ENCODE measurements at regions not wholly inside any gene's neighbourhood (a gene's known extent, or its start where the extent isn't known, plus 50 kb on each side); places are given as distances from the start of the nearest gene placed in this dataset.

- H3K27me3 ChIP-seq, result no peaks in the 10 kb centered on the region
- H3K4me1 ChIP-seq, result no peaks in the 10 kb centered on the region
- no peaks in the 10 kb centered on the region for H3K9me3 ChIP-seq
- H3K27ac ChIP-seq, result no peak overlapping the region
- no peak overlapping the region for H3K4me3 ChIP-seq
- no peaks in the 10 kb centered on the region for H3K36me3 ChIP-seq
- no peak overlapping the region for H3K9ac ChIP-seq (ENCODE audit: low read depth in 2 of 2, low read length in 2 of 2)
- intact Hi-C loops (cut with DNase I), result no loop called here
- TF ChIP-seq CTCF (IDR thresholded peaks at IDR 0.05), result no peak
- no peak for DNase-seq
Measured at GRCh38 chr12:90170740-90171139, 462.1 kb upstream of the ATP2B1 start.

GRCh38 chr12:90167518-90168208 is 459.0 kb upstream of the ATP2B1 start:
- no peak for TF ChIP-seq CTCF (IDR thresholded peaks at IDR 0.05)
- Histone ChIP-seq H3K4me3 (no peak overlapping the region), H3K9me3 (no peaks in the 10 kb centered on the region), H3K27me3 (no peaks in the 10 kb centered on the region), H3K27ac (no peak overlapping the region), H3K36me3 (no peaks in the 10 kb centered on the region), H3K9ac (ENCODE audit: low read depth in 2 of 2, low read length in 2 of 2) (no peak overlapping the region), H3K4me1 (no peaks in the 10 kb centered on the region)
- intact Hi-C loops (cut with DNase I), result no loop called here
- no peak for DNase-seq

GRCh38 chr12:90166671-90167070 is 458.0 kb upstream of the ATP2B1 start:
- no peak for DNase-seq

GRCh38 chr12:90166012-90166411 is 457.4 kb upstream of the ATP2B1 start:
- DNase-seq, result no peak
- no peak for TF ChIP-seq CTCF (IDR thresholded peaks at IDR 0.05)
- Histone ChIP-seq H3K27ac (no peak overlapping the region), H3K9me3 (no peaks in the 10 kb centered on the region), H3K4me1 (no peaks in the 10 kb centered on the region), H3K36me3 (no peaks in the 10 kb centered on the region), H3K9ac (ENCODE audit: low read depth in 2 of 2, low read length in 2 of 2) (no peak overlapping the region), H3K27me3 (no peaks in the 10 kb centered on the region), H3K4me3 (no peak overlapping the region)
- intact Hi-C loops (cut with DNase I), result no loop called here

More at GRCh38 chr12:90166671-90167070, 458.0 kb upstream of the ATP2B1 start:
- Histone ChIP-seq H3K27me3 (no peaks in the 10 kb centered on the region), H3K9me3 (no peaks in the 10 kb centered on the region), H3K4me1 (no peaks in the 10 kb centered on the region), H3K36me3 (no peaks in the 10 kb centered on the region), H3K9ac (ENCODE audit: low read depth in 2 of 2, low read length in 2 of 2) (no peak overlapping the region), H3K4me3 (no peak overlapping the region), H3K27ac (no peak overlapping the region)
- intact Hi-C loops (cut with DNase I), result no loop called here
- TF ChIP-seq CTCF (IDR thresholded peaks at IDR 0.05), result no peak

GRCh38 chr12:90163975-90164374 is 455.3 kb upstream of the ATP2B1 start:
- Histone ChIP-seq H3K9me3 (no peaks in the 10 kb centered on the region), H3K4me3 (no peak overlapping the region), H3K27me3 (no peaks in the 10 kb centered on the region), H3K36me3 (no peaks in the 10 kb centered on the region), H3K27ac (no peak overlapping the region), H3K4me1 (no peaks in the 10 kb centered on the region), H3K9ac (ENCODE audit: low read depth in 2 of 2, low read length in 2 of 2) (no peak overlapping the region)
- intact Hi-C loops (cut with DNase I), result no loop called here
- DNase-seq, result no peak
- no peak for TF ChIP-seq CTCF (IDR thresholded peaks at IDR 0.05)

All from colonic mucosa (tissue), 4 donors.